ENCODE measurements at regions not wholly inside any gene's neighbourhood (a gene's known extent, or its start where the extent isn't known, plus 50 kb on each side); places are given as distances from the start of the nearest gene placed in this dataset.

DNA sequence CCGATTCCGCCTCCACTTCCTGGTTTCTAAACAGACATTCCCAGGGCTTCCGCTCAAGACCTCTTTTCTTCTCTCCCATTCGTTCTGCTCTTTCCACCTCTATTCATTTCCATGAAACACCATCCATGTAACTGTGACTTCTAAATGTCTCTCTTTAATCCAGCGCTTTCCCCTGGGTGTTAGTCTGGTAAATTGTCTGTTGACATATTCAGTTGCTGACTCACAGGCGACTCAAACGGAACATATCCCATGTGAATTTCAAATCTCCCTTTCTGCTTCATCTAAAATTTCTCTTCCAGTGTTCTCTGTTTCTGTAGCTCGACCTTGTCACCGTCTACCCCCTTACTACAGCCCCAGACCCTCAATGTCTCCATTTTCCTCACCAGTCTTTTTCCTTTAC lies 119.1 kb downstream of the PFKFB3 start:
- TF ChIP-seq, protein P1, sequence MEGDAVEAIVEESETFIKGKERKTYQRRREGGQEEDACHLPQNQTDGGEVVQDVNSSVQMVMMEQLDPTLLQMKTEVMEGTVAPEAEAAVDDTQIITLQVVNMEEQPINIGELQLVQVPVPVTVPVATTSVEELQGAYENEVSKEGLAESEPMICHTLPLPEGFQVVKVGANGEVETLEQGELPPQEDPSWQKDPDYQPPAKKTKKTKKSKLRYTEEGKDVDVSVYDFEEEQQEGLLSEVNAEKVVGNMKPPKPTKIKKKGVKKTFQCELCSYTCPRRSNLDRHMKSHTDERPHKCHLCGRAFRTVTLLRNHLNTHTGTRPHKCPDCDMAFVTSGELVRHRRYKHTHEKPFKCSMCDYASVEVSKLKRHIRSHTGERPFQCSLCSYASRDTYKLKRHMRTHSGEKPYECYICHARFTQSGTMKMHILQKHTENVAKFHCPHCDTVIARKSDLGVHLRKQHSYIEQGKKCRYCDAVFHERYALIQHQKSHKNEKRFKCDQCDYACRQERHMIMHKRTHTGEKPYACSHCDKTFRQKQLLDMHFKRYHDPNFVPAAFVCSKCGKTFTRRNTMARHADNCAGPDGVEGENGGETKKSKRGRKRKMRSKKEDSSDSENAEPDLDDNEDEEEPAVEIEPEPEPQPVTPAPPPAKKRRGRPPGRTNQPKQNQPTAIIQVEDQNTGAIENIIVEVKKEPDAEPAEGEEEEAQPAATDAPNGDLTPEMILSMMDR (conservative IDR thresholded peaks at IDR 0.05; ENCODE audit: low read depth, low read length): no peak
- no peak for TF ChIP-seq EZH2 (IDR thresholded peaks at IDR 0.05; ENCODE audit: borderline replicate concordance, low read depth, low read length, poor library complexity, severe bottlenecking)
